HG03175 (cell line): ENCODE measurements at regions not wholly inside any gene's neighbourhood (a gene's known extent, or its start where the extent isn't known, plus 50 kb on each side); places are given as distances from the start of the nearest gene placed in this dataset.

Experiments used
- ATAC-seq: cut with Tn5 transposase; IDR thresholded peaks from one replicate; pipeline ENCODE4 v1.9.1; 2021; ENCODE audit warnings: mild to moderate bottlenecking, moderate library complexity; ENCODE audit not compliant: unreplicated experiment

GRCh38 chrX:39971760-39972159, 126.0 kb downstream of the BCOR start:
- ATAC-seq = no peak

GRCh38 chrX:39972340-39972739, 125.4 kb downstream of the BCOR start:
- no peak for ATAC-seq

- ATAC-seq = no peak
These were observed 123.9 kb downstream of the BCOR start for GRCh38 chrX:39973810-39974209.

- ATAC-seq = no peak
These were observed 123.5 kb downstream of the BCOR start for GRCh38 chrX:39974270-39974669.

GRCh38 chrX:39975101-39975925, 122.4 kb downstream of the BCOR start:
- ATAC-seq = no peak

- no peak for ATAC-seq
These were observed 115.8 kb downstream of the BCOR start for GRCh38 chrX:39981946-39982345.

- no peak for ATAC-seq
These were observed 114.8 kb downstream of the BCOR start for GRCh38 chrX:39982948-39983347.

GRCh38 chrX:39983715-39984114, 114.0 kb downstream of the BCOR start:
- no peak for ATAC-seq

GRCh38 chrX:39984191-39984956, 113.4 kb downstream of the BCOR start:
- no peak for ATAC-seq

- no peak for ATAC-seq
These were observed 112.7 kb downstream of the BCOR start for GRCh38 chrX:39985071-39985470.

- no peak for ATAC-seq
These were observed 112.2 kb downstream of the BCOR start for GRCh38 chrX:39985551-39985950.

GRCh38 chrX:39988496-39988895, 109.3 kb downstream of the BCOR start:
- ATAC-seq = no peak

- ATAC-seq = no peak
These were observed 107.4 kb downstream of the BCOR start for GRCh38 chrX:39990388-39990787.

- ATAC-seq = no peak
These were observed 105.5 kb downstream of the BCOR start for GRCh38 chrX:39992300-39992699.

GRCh38 chrX:39995457-39995856, 102.3 kb downstream of the BCOR start:
- no peak for ATAC-seq

- no peak for ATAC-seq
These were observed 101.2 kb downstream of the BCOR start for GRCh38 chrX:39996536-39996935.

- ATAC-seq = no peak
These were observed 98.9 kb downstream of the BCOR start for GRCh38 chrX:39998636-39999406.
